ENCODE measurements at regions not wholly inside any gene's neighbourhood (a gene's known extent, or its start where the extent isn't known, plus 50 kb on each side); places are given as distances from the start of the nearest gene placed in this dataset.

- POLR2A ChIA-PET = no interaction called here
- TF ChIP-seq NFXL1 (CRISPR knock-in tag; IDR thresholded peaks at IDR 0.05) (no peak), NCOA4 (IDR thresholded peaks at IDR 0.05; ENCODE audit: partially characterized antibody) (no peak), CUX1 (CRISPR knock-in tag; IDR thresholded peaks at IDR 0.05) (no peak), EP400 (IDR thresholded peaks at IDR 0.05) (no peak), SMARCB1 (IDR thresholded peaks at IDR 0.05; ENCODE audit: insufficient read length, low read depth) (no peak), HIVEP1 (CRISPR knock-in tag; IDR thresholded peaks at IDR 0.05) (no peak), TRIM28 (IDR thresholded peaks at IDR 0.05) (no peak)
- Histone ChIP-seq H3K79me2 (ENCODE audit: control insufficient read depth, insufficient read depth, low read length) (no peaks in the 10 kb centered on the region), H3K4me1 (replicated peaks in 1 of 2; ENCODE audit: control insufficient read depth in 2 of 2, insufficient read depth in 2 of 2, low read length in 2 of 2) (no peaks in the 10 kb centered on the region), H3K4me2 (ENCODE audit: insufficient read depth, low read length) (no peak overlapping the region), H3K4me3 (no peak overlapping the region), H3K9ac (ENCODE audit: insufficient read depth in 1 of 2, low read depth in 2 of 2, low read length in 2 of 2) (no peak overlapping the region), H3K27me3 (ENCODE audit: control insufficient read depth in 2 of 2, insufficient read depth in 2 of 2, low read length in 2 of 2) (no peaks in the 10 kb centered on the region), H3K36me3 (ENCODE audit: control insufficient read depth, insufficient read depth, low read length) (no peaks in the 10 kb centered on the region), H3K9me3 (replicated peaks; ENCODE audit: control insufficient read depth, insufficient read depth, low read depth, low read length) (no peaks in the 10 kb centered on the region), H2AFZ (ENCODE audit: low read depth, low read length) (no peak overlapping the region), H3K9me1 (ENCODE audit: control insufficient read depth, insufficient read depth, low read length) (no peaks in the 10 kb centered on the region), H3K27ac (ENCODE audit: extremely low read depth, low read depth, low read length) (no peak overlapping the region), H4K20me1 (replicated peaks; ENCODE audit: control insufficient read depth, insufficient read depth, low read length) (no peaks in the 10 kb centered on the region)
- intact Hi-C loops (cut with micrococcal nuclease) (no loop called here), in situ Hi-C loops (cut with MboI) (no loop called here)
- FAIRE-seq (no peak), ATAC-seq (no peak), DNase-seq (ENCODE audit: extremely low read depth in 1 of 4, low spot score in 3 of 4) (no peak)
- 5% methylated on average over 1 of the region's 1 CpG for WGBS (ENCODE audit: insufficient coverage, low coverage, missing lambda C conversion rate)
- no TSS peak for BruUV-seq (replicated peaks)
- CTCF ChIA-PET (ENCODE audit: low intra/inter-chr PET ratio) = no interaction called here
These were observed 136.5 kb downstream of the SPATA18 start for GRCh38 chr4:52187603-52188002.
